Stimulated activated CD8-positive, alpha-beta memory T cell treated with anti-CD3 and anti-CD28 coated beads, Interleukin-4, amount 100 ng/mL, for 24 hours (primary cell): ENCODE measurements at regions not wholly inside any gene's neighbourhood (a gene's known extent, or its start where the extent isn't known, plus 50 kb on each side); places are given as distances from the start of the nearest gene placed in this dataset.
"Not testable (repeated sequence)": the region's sequence is repeated elsewhere in the genome, so short reads cannot be mapped to it uniquely, and the experiment has no call there.

ENCODE experiments used
- DNase-seq: peaks from one replicate; pipeline ENCODE4 v3.0.0-alpha.2; 2020; ENCODE audit warnings: low read depth

GRCh38 chr6:14875481-14876063 is 370.3 kb upstream of the JARID2 start:
- DNase-seq = no peak

GRCh38 chr6:14876778-14877613 is 368.9 kb upstream of the JARID2 start:
- no peak for DNase-seq

- no peak for DNase-seq
These were observed 368.1 kb upstream of the JARID2 start for GRCh38 chr6:14877758-14878157.

GRCh38 chr6:14880052-14880451 is 365.8 kb upstream of the JARID2 start:
- no peak for DNase-seq

- no peak for DNase-seq
These were observed 365.2 kb upstream of the JARID2 start for GRCh38 chr6:14880677-14881076.

- DNase-seq = no peak
These were observed 364.5 kb upstream of the JARID2 start for GRCh38 chr6:14881398-14881797.

- DNase-seq = no peak
These were observed 363.4 kb upstream of the JARID2 start for GRCh38 chr6:14882394-14883026.

GRCh38 chr6:14883921-14884320 is 361.9 kb upstream of the JARID2 start:
- no peak for DNase-seq

GRCh38 chr6:14885498-14885897 is 360.4 kb upstream of the JARID2 start:
- DNase-seq = no peak

- no peak for DNase-seq
These were observed 358.7 kb upstream of the JARID2 start for GRCh38 chr6:14887181-14887580.

GRCh38 chr6:14887986-14888574 is 357.8 kb upstream of the JARID2 start:
- DNase-seq = no peak

- no peak for DNase-seq
These were observed 357.3 kb upstream of the JARID2 start for GRCh38 chr6:14888575-14889000.

GRCh38 chr6:14889188-14889587 is 356.7 kb upstream of the JARID2 start:
- DNase-seq = no peak

GRCh38 chr6:14889611-14890593 is 356.0 kb upstream of the JARID2 start:
- DNase-seq = no peak

GRCh38 chr6:14891820-14892375 is 354.0 kb upstream of the JARID2 start:
- not testable (repeated sequence) for DNase-seq

- DNase-seq = no peak
These were observed 351.8 kb upstream of the JARID2 start for GRCh38 chr6:14894105-14894504.

GRCh38 chr6:14896475-14896874 is 349.4 kb upstream of the JARID2 start:
- DNase-seq = no peak

- no peak for DNase-seq
These were observed 348.0 kb upstream of the JARID2 start for GRCh38 chr6:14897831-14898230.

- not testable (repeated sequence) for DNase-seq
These were observed 346.4 kb upstream of the JARID2 start for GRCh38 chr6:14899441-14899840.

- DNase-seq = no peak
These were observed 344.9 kb upstream of the JARID2 start for GRCh38 chr6:14900919-14901318.
